Thymus (tissue), 11 donors: ENCODE measurements at regions not wholly inside any gene's neighbourhood (a gene's known extent, or its start where the extent isn't known, plus 50 kb on each side); places are given as distances from the start of the nearest gene placed in this dataset.
"Not testable (repeated sequence)": the region's sequence is repeated elsewhere in the genome, so short reads cannot be mapped to it uniquely, and the experiment has no call there.

Experiments
- DNase-seq, 9 donors: peaks; one replicate each; pipeline ENCODE4 v3.0.0-alpha.2; 2013; ENCODE audit warnings: low spot score in 9 of 9, low read depth in 6 of 9, missing footprints in 1 of 9
- H3K27ac ChIP-seq, 2 donors: one replicate each; pipeline ENCODE4 v1.5.1; 2013; ENCODE audit warnings: control low read depth in 1 of 2, low read depth in 1 of 2, low read length in 1 of 2, mild to moderate bottlenecking in 1 of 2, moderate library complexity in 1 of 2
- H3K27me3 ChIP-seq, 2 donors: one replicate each; pipeline ENCODE4 v1.5.1; 2013; ENCODE audit warnings: low read length in 1 of 2; ENCODE audit not compliant: control insufficient read depth in 2 of 2, insufficient read depth in 1 of 2
- H3K36me3 ChIP-seq, 2 donors: one replicate each; pipeline ENCODE4 v1.5.1; 2013; ENCODE audit warnings: low read length in 1 of 2, mild to moderate bottlenecking in 1 of 2, moderate library complexity in 1 of 2; ENCODE audit not compliant: control insufficient read depth in 2 of 2, insufficient read depth in 2 of 2
- H3K4me1 ChIP-seq, 2 donors: one replicate each; pipeline ENCODE4 v1.5.1; 2013; ENCODE audit warnings: low read length in 2 of 2; ENCODE audit not compliant: control insufficient read depth in 2 of 2, insufficient read depth in 2 of 2
- H3K4me3 ChIP-seq, 2 donors: one replicate each; pipeline ENCODE4 v1.5.1; 2013; ENCODE audit warnings: low read length in 2 of 2, control low read depth in 1 of 2, mild to moderate bottlenecking in 1 of 2
- H3K9me3 ChIP-seq, 2 donors: one replicate each; pipeline ENCODE4 v1.5.1; 2013; ENCODE audit warnings: low read length in 1 of 2, mild to moderate bottlenecking in 1 of 2; ENCODE audit not compliant: control insufficient read depth in 2 of 2, insufficient read depth in 1 of 2
- WGBS: extraction: QIAGEN DNeasy Blood & Tissue Kit; methylation state at CpG from one replicate; pipeline ENCODE4 v1.1.7; 2013; 5-methylcytosine and 5-hydroxymethylcytosine counted together
- donor health status: healthy.

- not testable (repeated sequence) for H3K27ac ChIP-seq, H3K4me3 ChIP-seq, H3K9me3 ChIP-seq, H3K27me3 ChIP-seq, H3K4me1 ChIP-seq, DNase-seq, H3K36me3 ChIP-seq
- WGBS = over 99% methylated on average over 9 of the region's 9 CpGs
Measured at GRCh38 chr6:14301477-14301876, 183.9 kb downstream of the CD83 start.

GRCh38 chr6:14305131-14305530 is 187.6 kb downstream of the CD83 start:
- WGBS = 91% methylated on average over 5 of the region's 5 CpGs
- no peak for DNase-seq
- H3K9me3 ChIP-seq = no peaks in the 10 kb centered on the region
- H3K36me3 ChIP-seq = no peaks in the 10 kb centered on the region
- no peak overlapping the region for H3K27ac ChIP-seq
- H3K4me3 ChIP-seq = no peak overlapping the region
- no peaks in the 10 kb centered on the region for H3K27me3 ChIP-seq
- H3K4me1 ChIP-seq = peaks cover 5 to 12% of the 10 kb centered on the region in 2 donors

- Histone ChIP-seq H3K9me3 (no peaks in the 10 kb centered on the region), H3K27ac (no peak overlapping the region), H3K4me3 (no peak overlapping the region), H3K36me3 (no peaks in the 10 kb centered on the region), H3K4me1 (peaks cover 5 to 12% of the 10 kb centered on the region in 2 donors), H3K27me3 (no peaks in the 10 kb centered on the region)
- no peak for DNase-seq
- 97% methylated on average over 2 of the region's 2 CpGs for WGBS
Measured at GRCh38 chr6:14305624-14306023, 188.1 kb downstream of the CD83 start.

GRCh38 chr6:14306151-14306906 is 188.8 kb downstream of the CD83 start:
- H3K27me3 ChIP-seq = no peaks in the 10 kb centered on the region
- no peak overlapping the region for H3K4me3 ChIP-seq
- no peaks in the 10 kb centered on the region for H3K9me3 ChIP-seq
- H3K4me1 ChIP-seq = peaks cover 5 to 12% of the 10 kb centered on the region in 2 donors
- H3K27ac ChIP-seq = no peak overlapping the region
- H3K36me3 ChIP-seq = no peaks in the 10 kb centered on the region
- DNase-seq = no peak
- WGBS = 92% methylated on average over 11 of the region's 11 CpGs

DNA sequence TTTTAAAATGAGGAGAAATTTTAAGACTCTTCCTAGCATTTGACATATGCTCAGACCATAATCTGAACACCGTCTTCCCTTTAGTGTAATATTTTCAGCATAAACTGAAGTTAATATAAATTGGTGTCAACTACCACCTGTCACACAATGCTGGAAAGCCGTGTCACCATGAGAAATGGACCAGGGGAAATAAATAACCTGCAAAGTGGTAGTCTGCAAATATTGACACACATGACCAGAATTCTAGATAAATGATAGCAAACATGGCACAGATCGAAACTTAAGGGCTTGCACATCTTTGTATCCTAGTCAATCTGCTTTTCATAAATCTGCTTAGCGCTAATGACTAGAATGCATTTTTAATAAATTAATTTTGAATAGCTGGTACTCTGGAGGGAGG is 191.9 kb downstream of the CD83 start:
- 98% methylated on average over 4 of the region's 4 CpGs for WGBS
- H3K4me3 ChIP-seq = no peak overlapping the region
- no peak for DNase-seq
- no peaks in the 10 kb centered on the region for H3K36me3 ChIP-seq
- no peaks in the 10 kb centered on the region for H3K27me3 ChIP-seq
- peaks cover 5 to 12% of the 10 kb centered on the region in 2 donors for H3K4me1 ChIP-seq
- no peak overlapping the region for H3K27ac ChIP-seq
- H3K9me3 ChIP-seq = peaks cover 0 to under 1% of the 10 kb centered on the region in 2 donors

GRCh38 chr6:14309951-14310445 is 192.4 kb downstream of the CD83 start:
- Histone ChIP-seq H3K27me3 (no peaks in the 10 kb centered on the region), H3K4me3 (no peak overlapping the region), H3K36me3 (no peaks in the 10 kb centered on the region), H3K27ac (no peak overlapping the region), H3K9me3 (peaks cover 0 to 3% of the 10 kb centered on the region in 2 donors), H3K4me1 (peaks cover 9 to 17% of the 10 kb centered on the region in 2 donors)
- WGBS = 98% methylated on average over 7 of the region's 7 CpGs
- no peak for DNase-seq

- WGBS = 98% methylated on average over 5 of the region's 5 CpGs
Measured at GRCh38 chr6:14310960-14311359, 193.4 kb downstream of the CD83 start.

GRCh38 chr6:14312587-14312986 is 195.0 kb downstream of the CD83 start:
- DNase-seq = no peak
- Histone ChIP-seq H3K4me1 (peaks cover 25 to 40% of the 10 kb centered on the region in 2 donors), H3K36me3 (no peaks in the 10 kb centered on the region), H3K27me3 (no peaks in the 10 kb centered on the region), H3K27ac (no peak overlapping the region), H3K9me3 (peaks cover 0 to 3% of the 10 kb centered on the region in 2 donors), H3K4me3 (no peak overlapping the region)
- WGBS = 97% methylated on average over 6 of the region's 6 CpGs

More at GRCh38 chr6:14310960-14311359, 193.4 kb downstream of the CD83 start:
- DNase-seq = no peak
- H3K27ac ChIP-seq = no peak overlapping the region
- H3K4me1 ChIP-seq = peaks cover 10 to 26% of the 10 kb centered on the region in 2 donors
- H3K27me3 ChIP-seq = no peaks in the 10 kb centered on the region
- peaks cover 0 to 3% of the 10 kb centered on the region in 2 donors for H3K9me3 ChIP-seq
- no peak overlapping the region for H3K4me3 ChIP-seq
- no peaks in the 10 kb centered on the region for H3K36me3 ChIP-seq

GRCh38 chr6:14313248-14313647 is 195.7 kb downstream of the CD83 start:
- Histone ChIP-seq H3K27me3 (no peaks in the 10 kb centered on the region), H3K4me1 (peaks cover 27 to 40% of the 10 kb centered on the region in 2 donors), H3K36me3 (no peaks in the 10 kb centered on the region), H3K4me3 (no peak overlapping the region), H3K9me3 (peaks cover 0 to 3% of the 10 kb centered on the region in 2 donors), H3K27ac (no peak overlapping the region)
- WGBS = over 99% methylated on average over 2 of the region's 2 CpGs
- DNase-seq = no peak
